Lower lobe of right lung (tissue), 2 donors: ENCODE measurements at regions not wholly inside any gene's neighbourhood (a gene's known extent, or its start where the extent isn't known, plus 50 kb on each side); places are given as distances from the start of the nearest gene placed in this dataset.

Source experiments
- ATAC-seq, 2 donors: fragments of 200-7000 bp; cut with Tn5 transposase; one replicate each; pipeline ENCODE4 v1.9.1; 2020 to 2022; ENCODE audit warnings: mild to moderate bottlenecking in 2 of 2, moderate library complexity in 2 of 2
- DNase-seq: peaks from one replicate; pipeline ENCODE4 v3.0.0-alpha.2; 2020
- H3K27ac ChIP-seq: fragments of 200-600 bp; one replicate; pipeline ENCODE4 v1.8.0; 2022
- H3K27me3 ChIP-seq: fragments of 200-600 bp; one replicate; pipeline ENCODE4 v1.8.0; 2022; ENCODE audit warnings: low read depth
- H3K36me3 ChIP-seq: fragments of 200-600 bp; one replicate; pipeline ENCODE4 v1.8.0; 2022; ENCODE audit warnings: mild to moderate bottlenecking
- H3K4me1 ChIP-seq: fragments of 200-600 bp; one replicate; pipeline ENCODE4 v1.8.0; 2022
- H3K4me3 ChIP-seq: fragments of 200-600 bp; one replicate; pipeline ENCODE4 v1.8.0; 2022; ENCODE audit warnings: mild to moderate bottlenecking
- H3K9me3 ChIP-seq: fragments of 200-600 bp; one replicate; pipeline ENCODE4 v1.8.0; 2022
- CTCF ChIP-seq: fragments of 200-600 bp; IDR thresholded peaks from one replicate; pipeline ENCODE4 v1.8.0; 2022; ENCODE audit warnings: antibody characterized with exemption, mild to moderate bottlenecking
- intact Hi-C: fragments of 100-400 bp; cut with DNase I; formaldehyde crosslinking; loops from one replicate; pipeline ENCODE4 v1.11.0; 2022
- donor health status: DM: no; HTN: yes; CAD: no; lungs with severe emphysema.

DNA sequence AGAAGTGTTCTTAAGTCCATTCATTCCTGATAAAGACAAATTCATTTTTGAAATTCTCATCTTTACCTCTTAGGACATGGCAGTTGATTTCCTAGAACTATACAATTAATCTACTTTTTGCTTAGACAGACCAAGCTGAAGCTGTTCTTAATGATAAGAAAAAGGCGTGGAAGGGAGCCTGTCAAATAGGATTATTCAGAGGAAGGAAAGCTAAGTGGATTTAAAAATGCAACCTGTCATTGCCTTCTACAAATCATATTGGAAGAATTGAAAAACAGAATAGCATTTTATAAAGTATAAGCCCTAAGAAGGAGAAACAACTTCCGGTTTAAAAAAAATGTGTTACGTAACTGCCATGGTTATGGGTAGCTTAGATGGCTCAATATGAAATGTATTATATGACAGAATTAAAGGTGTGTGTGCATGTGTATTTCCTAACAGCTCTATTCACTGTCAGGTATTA, 81.2 kb upstream of the RAP2B start:
- intact Hi-C loops, result no loop called here
- Histone ChIP-seq H3K4me1 (no peaks in the 10 kb centered on the region), H3K27ac (no peak overlapping the region), H3K4me3 (no peak overlapping the region), H3K27me3 (no peaks in the 10 kb centered on the region), H3K9me3 (no peaks in the 10 kb centered on the region), H3K36me3 (no peaks in the 10 kb centered on the region)
- ATAC-seq (no peak), DNase-seq (no peak)
- no peak for TF ChIP-seq CTCF

DNA sequence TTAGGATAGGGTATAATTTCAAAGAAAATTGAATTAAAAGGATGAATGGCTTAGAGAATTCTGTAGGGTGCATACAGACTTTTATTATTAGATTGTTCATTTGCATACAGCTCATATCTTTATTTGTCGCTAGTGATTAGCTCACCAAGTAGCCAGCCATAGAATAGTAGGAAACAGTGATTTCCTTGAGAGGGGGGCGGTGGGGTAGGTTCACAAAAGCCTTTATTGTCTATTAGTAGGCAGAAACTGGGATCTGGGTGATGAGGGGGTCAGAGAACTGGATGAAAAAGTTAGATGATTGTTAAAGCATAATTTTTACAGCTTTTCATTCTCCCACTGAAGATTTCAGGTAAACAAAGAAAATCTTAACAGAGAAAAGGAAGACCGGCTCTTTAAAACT, 77.6 kb upstream of the RAP2B start:
- Histone ChIP-seq H3K4me3 (no peak overlapping the region), H3K9me3 (no peaks in the 10 kb centered on the region), H3K36me3 (no peaks in the 10 kb centered on the region), H3K27me3 (no peaks in the 10 kb centered on the region), H3K27ac (no peak overlapping the region), H3K4me1 (no peaks in the 10 kb centered on the region)
- TF ChIP-seq CTCF, result no peak
- intact Hi-C loops, result no loop called here
- ATAC-seq (no peak), DNase-seq (no peak)

GRCh38 chr3:153087595-153088566, 74.1 kb upstream of the RAP2B start:
- ATAC-seq, result no peak
- no peak for TF ChIP-seq CTCF
- Histone ChIP-seq H3K27ac (no peak overlapping the region), H3K4me1 (no peaks in the 10 kb centered on the region), H3K36me3 (no peaks in the 10 kb centered on the region), H3K4me3 (no peak overlapping the region), H3K9me3 (no peaks in the 10 kb centered on the region), H3K27me3 (no peaks in the 10 kb centered on the region)
- DNase-seq, result no peak
- intact Hi-C loops, result no loop called here

DNA sequence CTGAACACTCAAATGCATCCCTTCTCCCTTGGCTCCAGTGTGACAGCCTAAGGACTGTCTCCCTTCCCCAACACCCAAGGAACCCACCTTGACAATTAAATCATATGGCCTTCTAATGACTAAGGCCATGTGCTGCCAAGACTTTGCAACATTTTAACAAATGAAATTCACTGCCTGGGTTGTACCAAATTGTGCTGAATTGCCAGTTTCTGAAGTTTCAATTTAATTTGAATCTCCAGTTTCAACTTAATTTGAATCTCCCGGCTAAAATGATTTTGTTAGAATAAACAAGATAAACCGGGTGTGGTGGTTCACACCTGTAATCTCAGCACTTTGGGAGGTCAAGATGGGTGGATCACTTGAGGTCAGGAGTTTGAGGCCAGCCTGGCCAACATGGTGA, 72.4 kb upstream of the RAP2B start:
- no peaks in the 10 kb centered on the region for H3K9me3 ChIP-seq
- H3K36me3 ChIP-seq, result no peaks in the 10 kb centered on the region
- DNase-seq, result no peak
- H3K4me1 ChIP-seq, result no peaks in the 10 kb centered on the region
- intact Hi-C loops, result no loop called here
- no peak for ATAC-seq
- no peaks in the 10 kb centered on the region for H3K27me3 ChIP-seq
- no peak for TF ChIP-seq CTCF
- no peak overlapping the region for H3K27ac ChIP-seq
- H3K4me3 ChIP-seq, result no peak overlapping the region

- no peak overlapping the region for H3K4me3 ChIP-seq
- no peak for TF ChIP-seq CTCF
- H3K27ac ChIP-seq, result no peak overlapping the region
- DNase-seq, result no peak
- ATAC-seq, result no peak
- H3K9me3 ChIP-seq, result no peaks in the 10 kb centered on the region
- H3K4me1 ChIP-seq, result no peaks in the 10 kb centered on the region
- no peaks in the 10 kb centered on the region for H3K27me3 ChIP-seq
- intact Hi-C loops, result no loop called here
- H3K36me3 ChIP-seq, result no peaks in the 10 kb centered on the region
Measured at GRCh38 chr3:153090973-153091372, 71.1 kb upstream of the RAP2B start.
